Stomach (tissue), 8 donors: ENCODE measurements at regions not wholly inside any gene's neighbourhood (a gene's known extent, or its start where the extent isn't known, plus 50 kb on each side); places are given as distances from the start of the nearest gene placed in this dataset.

Source experiments
- DNase-seq, 2 donors: peaks; one replicate each; pipeline versions ENCODE4 v3.0.0 to v3.0.0-alpha.2; 2013 to 2019
- H3K27ac ChIP-seq, 5 donors: fragments of 200-600 bp in 4 of 5; sonication (generic) in 4 of 5; one replicate each; pipeline ENCODE4 v1.5.1; 2013 to 2019; ENCODE audit warnings: mild to moderate bottlenecking in 1 of 5, moderate library complexity in 1 of 5
- H3K27me3 ChIP-seq, 3 donors: fragments of 200-600 bp; sonication (generic); one replicate each; pipeline ENCODE4 v1.5.1; 2017 to 2019; ENCODE audit warnings: mixed run types in 1 of 3
- H3K36me3 ChIP-seq, 4 donors: fragments of 200-600 bp; sonication (generic); 1 replicate in 3 of 4; 2 replicates in 1 of 4; pipeline ENCODE4 v1.5.1; 2016 to 2019
- H3K4me1 ChIP-seq, 4 donors: fragments of 200-600 bp; sonication (generic); one replicate each; pipeline ENCODE4 v1.5.1; 2016 to 2019
- H3K4me3 ChIP-seq, 4 donors: fragments of 200-600 bp; sonication (generic) in 3 of 4; one replicate each; pipeline ENCODE4 v1.5.1; 2016 to 2019; ENCODE audit warnings: mild to moderate bottlenecking in 1 of 4
- H3K9me3 ChIP-seq, 4 donors: fragments of 200-600 bp; sonication (generic); one replicate each; pipeline ENCODE4 v1.5.1; 2016 to 2019
- CTCF ChIP-seq, 7 experiments: fragments of 450-650 bp in 4 of 7; fragments of 200-600 bp in 3 of 7; sonication (generic) in 3 of 7; IDR thresholded peaks; one replicate each; pipeline ENCODE4 v1.5.1; 2016 to 2019; ENCODE audit warnings: antibody characterized with exemption in 7 of 7, control low read depth in 2 of 7, mild to moderate bottlenecking in 1 of 7
- EP300 ChIP-seq: sonication (generic); formaldehyde crosslinking; IDR thresholded peaks from one replicate; pipeline ENCODE4 v1.6.1; 2017; ENCODE audit warnings: antibody characterized with exemption
- POLR2A ChIP-seq, 4 donors: fragments of 450-650 bp; IDR thresholded peaks; one replicate each; pipeline ENCODE4 v1.6.1; 2016; ENCODE audit warnings: antibody characterized with exemption in 4 of 4, control low read depth in 2 of 4, mild to moderate bottlenecking in 1 of 4, moderate library complexity in 1 of 4
- POLR2AphosphoS5 ChIP-seq, 3 donors: sonication (generic); formaldehyde crosslinking; IDR thresholded peaks; one replicate each; pipeline ENCODE4 v1.6.1; 2016; ENCODE audit warnings: antibody characterized with exemption in 3 of 3
- WGBS, 5 donors: extraction: QIAGEN DNeasy Blood & Tissue Kit in 3 of 5; methylation state at CpG; one replicate each; pipeline versions ENCODE4 v1.1.5 to v1.1.7; 2013 to 2018; 5-methylcytosine and 5-hydroxymethylcytosine counted together
- intact Hi-C: fragments of 100-400 bp; cut with DNase I; formaldehyde crosslinking; loops from one replicate; pipeline ENCODE4 v1.15.1; 2023; ENCODE audit warnings: low total_unique reads
- donor health status: healthy with polysubstance abuse.
- donor health status: Bipolar disorder and iron deficiency.
- donor health status: healthy.

- no peaks in the 10 kb centered on the region for H3K36me3 ChIP-seq
- no peak for DNase-seq
- H3K9me3 ChIP-seq: no peaks in the 10 kb centered on the region
- H3K27me3 ChIP-seq: no peaks in the 10 kb centered on the region
- H3K4me1 ChIP-seq: no peaks in the 10 kb centered on the region
- H3K4me3 ChIP-seq: no peak overlapping the region
- no peak overlapping the region for H3K27ac ChIP-seq
- intact Hi-C loops: no loop called here
- no peak for TF ChIP-seq POLR2A (IDR thresholded peaks at IDR 0.05)
- TF ChIP-seq EP300: no peak
- no peak for TF ChIP-seq POLR2AphosphoS5 (IDR thresholded peaks at IDR 0.05)
- TF ChIP-seq CTCF (IDR thresholded peaks at IDR 0.05): no peak
Measured at GRCh38 chr4:62279689-62280088, 1079.6 kb downstream of the ADGRL3 start.

GRCh38 chr4:62275470-62275869, 1075.3 kb downstream of the ADGRL3 start:
- DNase-seq: no peak
- H3K4me1 ChIP-seq: no peaks in the 10 kb centered on the region
- no peaks in the 10 kb centered on the region for H3K27me3 ChIP-seq
- TF ChIP-seq EP300 (no peak), POLR2A (IDR thresholded peaks at IDR 0.05) (no peak), POLR2AphosphoS5 (IDR thresholded peaks at IDR 0.05) (no peak), CTCF (IDR thresholded peaks at IDR 0.05) (no peak)
- H3K9me3 ChIP-seq: no peaks in the 10 kb centered on the region
- H3K27ac ChIP-seq: no peak overlapping the region
- H3K36me3 ChIP-seq: no peaks in the 10 kb centered on the region
- intact Hi-C loops: no loop called here
- H3K4me3 ChIP-seq: no peak overlapping the region

GRCh38 chr4:62274782-62275181, 1074.7 kb downstream of the ADGRL3 start:
- H3K27ac ChIP-seq: no peak overlapping the region
- no peaks in the 10 kb centered on the region for H3K4me1 ChIP-seq
- DNase-seq: no peak
- whole genome bisulfite sequencing, 5 donors: 81 to 93% (median 90%) methylated on average over 1 of the region's 1 CpG
- no peak overlapping the region for H3K4me3 ChIP-seq
- H3K27me3 ChIP-seq: no peaks in the 10 kb centered on the region
- no peak for TF ChIP-seq EP300
- TF ChIP-seq POLR2AphosphoS5 (IDR thresholded peaks at IDR 0.05): no peak
- TF ChIP-seq CTCF (IDR thresholded peaks at IDR 0.05): no peak
- no peak for TF ChIP-seq POLR2A (IDR thresholded peaks at IDR 0.05)
- no peaks in the 10 kb centered on the region for H3K36me3 ChIP-seq
- intact Hi-C loops: no loop called here
- no peaks in the 10 kb centered on the region for H3K9me3 ChIP-seq

- no peak overlapping the region for H3K4me3 ChIP-seq
- intact Hi-C loops: no loop called here
- 77 to 91% (median 88%) methylated on average over 4 of the region's 4 CpGs for WGBS, 5 donors
- H3K27ac ChIP-seq: no peak overlapping the region
- H3K4me1 ChIP-seq: no peaks in the 10 kb centered on the region
- H3K36me3 ChIP-seq: no peaks in the 10 kb centered on the region
- no peaks in the 10 kb centered on the region for H3K9me3 ChIP-seq
- no peak for DNase-seq
- TF ChIP-seq POLR2AphosphoS5 (IDR thresholded peaks at IDR 0.05) (no peak), CTCF (IDR thresholded peaks at IDR 0.05) (no peak), POLR2A (IDR thresholded peaks at IDR 0.05) (no peak), EP300 (no peak)
- H3K27me3 ChIP-seq: no peaks in the 10 kb centered on the region
Measured at GRCh38 chr4:62271107-62271506, 1071.0 kb downstream of the ADGRL3 start.

GRCh38 chr4:62269918-62270317, 1069.8 kb downstream of the ADGRL3 start:
- no peak overlapping the region for H3K4me3 ChIP-seq
- H3K36me3 ChIP-seq: no peaks in the 10 kb centered on the region
- TF ChIP-seq POLR2AphosphoS5 (IDR thresholded peaks at IDR 0.05) (no peak), CTCF (IDR thresholded peaks at IDR 0.05) (no peak), POLR2A (IDR thresholded peaks at IDR 0.05) (no peak), EP300 (no peak)
- no peaks in the 10 kb centered on the region for H3K4me1 ChIP-seq
- no peaks in the 10 kb centered on the region for H3K27me3 ChIP-seq
- no peak for DNase-seq
- intact Hi-C loops: no loop called here
- no peaks in the 10 kb centered on the region for H3K9me3 ChIP-seq
- WGBS, 5 donors: 84 to 92% (median 89%) methylated on average over 4 of the region's 4 CpGs
- H3K27ac ChIP-seq: no peak overlapping the region
